MG63 (cell line): ENCODE measurements at regions not wholly inside any gene's neighbourhood (a gene's known extent, or its start where the extent isn't known, plus 50 kb on each side); places are given as distances from the start of the nearest gene placed in this dataset.

Experiments
- DNase-seq: peaks from one replicate; pipeline ENCODE4 v3.0.0-alpha.2; 2020
- H3K27me3 ChIP-seq: fragments of 250-450 bp; sonication (Bioruptor Pico); 2 replicates; pipeline ENCODE4 v1.5.1; 2020; ENCODE audit warnings: mild to moderate bottlenecking, moderate library complexity
- H3K36me3 ChIP-seq: fragments of 250-450 bp; sonication (Bioruptor Pico); 2 replicates; pipeline ENCODE4 v1.5.1; 2020; ENCODE audit warnings: mild to moderate bottlenecking, moderate library complexity
- H3K4me3 ChIP-seq: fragments of 250-450 bp; sonication (Bioruptor Pico); 2 replicates; pipeline ENCODE4 v1.5.1; 2020; ENCODE audit warnings: mild to moderate bottlenecking, moderate library complexity
- H3K9me3 ChIP-seq: fragments of 250-450 bp; sonication (Bioruptor Pico); 2 replicates; pipeline ENCODE4 v1.5.1; 2020; ENCODE audit warnings: mild to moderate bottlenecking, moderate library complexity

DNA sequence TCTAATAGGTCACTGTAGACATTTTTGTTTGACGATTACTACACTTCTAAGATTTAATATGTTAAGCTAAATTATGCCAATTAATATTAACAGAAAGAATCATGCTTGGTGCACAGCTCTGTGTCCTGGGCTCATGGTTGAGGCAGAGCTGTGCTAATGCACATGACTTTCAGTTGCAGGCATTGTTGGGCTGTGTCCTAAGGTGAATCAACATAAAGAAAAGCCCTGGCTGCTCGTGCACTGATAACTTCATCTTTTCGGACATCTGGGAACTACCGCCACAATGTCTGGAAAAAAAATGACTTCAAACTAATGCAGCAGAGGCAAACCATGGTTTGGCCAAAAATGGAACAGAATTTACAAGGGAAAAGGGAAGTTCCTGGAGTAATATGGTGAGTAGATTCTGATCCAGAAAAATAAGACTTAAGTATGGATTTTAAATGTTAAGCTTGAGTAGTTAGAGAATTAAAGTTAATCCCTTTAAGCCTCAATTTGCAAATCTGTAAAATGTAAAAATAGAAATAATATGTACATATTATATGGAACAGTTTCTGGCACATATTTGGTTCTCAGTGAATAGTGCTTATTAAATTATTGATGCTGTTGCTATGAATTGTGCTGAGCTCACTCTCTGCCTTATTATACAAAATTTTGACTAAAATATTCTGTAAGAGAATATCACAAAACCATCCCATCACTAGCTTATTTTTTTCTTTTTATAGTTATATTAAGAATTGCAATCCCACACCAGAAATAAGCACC is 186.1 kb downstream of the BRINP2 start:
- Histone ChIP-seq H3K27me3 (no peaks in the 10 kb centered on the region), H3K9me3 (no peaks in the 10 kb centered on the region), H3K36me3 (no peaks in the 10 kb centered on the region), H3K4me3 (no peak overlapping the region)
- no peak for DNase-seq

DNA sequence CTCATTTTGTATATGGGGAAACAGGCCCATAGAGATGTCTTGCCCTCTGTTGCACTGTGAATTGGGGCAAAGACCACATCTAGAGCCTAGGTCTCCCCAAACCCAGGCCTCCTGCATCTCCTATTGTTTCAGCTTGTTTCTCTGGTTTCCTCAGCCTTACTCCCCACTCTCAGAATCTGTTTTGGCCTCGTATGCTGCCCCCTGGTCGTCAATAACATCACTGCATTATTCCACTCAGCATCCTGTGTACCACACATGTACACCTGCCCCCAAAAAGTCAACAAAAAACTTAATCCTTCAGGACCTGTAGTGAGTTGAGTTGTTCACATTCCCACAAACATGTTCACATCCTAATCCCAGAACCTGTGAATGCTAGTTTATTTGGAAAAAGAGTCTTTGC is 184.8 kb downstream of the BRINP2 start:
- Histone ChIP-seq H3K9me3 (no peaks in the 10 kb centered on the region), H3K27me3 (no peaks in the 10 kb centered on the region), H3K4me3 (no peak overlapping the region), H3K36me3 (no peaks in the 10 kb centered on the region)
- peak; percentile 12 for DNase-seq

DNA sequence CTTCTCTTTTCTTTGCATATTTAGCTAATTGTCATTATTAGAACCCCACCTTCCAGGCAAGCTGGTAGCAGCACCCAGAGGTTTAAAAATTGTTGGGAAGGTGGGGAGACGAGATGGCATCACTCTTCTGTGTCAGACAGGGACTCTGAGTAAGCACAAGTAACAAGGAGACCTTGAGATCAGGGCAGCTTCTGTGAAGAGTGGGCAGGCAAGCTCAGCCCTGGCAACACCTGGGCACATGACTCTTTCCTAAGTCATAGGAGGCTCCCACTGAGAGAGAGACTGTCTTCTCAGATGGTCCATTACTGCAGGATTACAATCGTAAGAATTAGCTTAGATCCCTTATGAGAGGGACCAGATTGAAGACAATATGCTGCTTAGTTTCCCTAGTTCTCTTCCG is 183.5 kb downstream of the BRINP2 start:
- Histone ChIP-seq H3K27me3 (no peaks in the 10 kb centered on the region), H3K4me3 (no peak overlapping the region), H3K9me3 (no peaks in the 10 kb centered on the region), H3K36me3 (no peaks in the 10 kb centered on the region)
- DNase-seq = no peak

DNA sequence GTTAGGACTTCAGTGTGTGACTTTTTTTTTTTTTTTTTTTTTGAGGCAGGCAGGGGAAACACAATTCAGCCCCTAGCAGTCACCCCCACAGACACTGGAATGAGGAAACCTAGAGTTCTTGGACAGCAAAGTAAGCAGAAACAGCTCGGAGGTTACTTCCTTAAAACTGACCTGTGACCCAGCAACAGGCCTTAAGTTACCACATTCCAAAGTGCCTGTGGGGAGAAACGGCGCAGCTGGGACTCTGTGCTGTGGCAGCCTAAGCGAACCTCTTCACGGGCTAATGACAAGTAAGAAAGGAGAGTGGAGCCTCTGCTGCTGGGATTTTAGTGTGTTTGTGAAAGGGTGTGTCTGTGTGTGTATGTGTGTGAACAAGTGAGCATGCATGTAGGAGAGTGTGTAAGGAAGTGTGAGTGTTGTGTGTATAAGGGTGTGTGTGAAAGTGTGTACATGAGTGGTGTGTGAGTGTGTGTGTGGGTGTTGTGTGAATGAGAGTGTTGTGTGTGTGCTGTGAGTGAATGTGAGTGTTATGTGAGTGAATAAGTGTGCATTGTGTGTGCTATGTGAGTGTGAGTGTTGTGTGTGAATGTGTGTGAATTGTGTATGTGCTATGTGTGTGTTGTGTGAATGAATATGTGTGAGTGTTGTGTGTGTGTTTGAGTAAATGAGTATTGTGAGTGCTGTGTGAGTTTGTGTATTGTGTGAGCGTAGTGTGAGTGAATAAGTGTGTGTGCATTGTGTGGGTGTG is 180.8 kb downstream of the BRINP2 start:
- H3K27me3 ChIP-seq = no peaks in the 10 kb centered on the region
- DNase-seq = no peak
- no peaks in the 10 kb centered on the region for H3K9me3 ChIP-seq
- H3K4me3 ChIP-seq = no peak overlapping the region
- no peaks in the 10 kb centered on the region for H3K36me3 ChIP-seq

- H3K27me3 ChIP-seq = peaks cover 2% of the 10 kb centered on the region; the same call in 1 of the 2 replicates
- no peaks in the 10 kb centered on the region for H3K36me3 ChIP-seq
- H3K9me3 ChIP-seq = no peaks in the 10 kb centered on the region; the same call in 1 of the 2 replicates
- no peak for DNase-seq
- no peak overlapping the region for H3K4me3 ChIP-seq
Measured at GRCh38 chr1:177346790-177347359, 176.1 kb downstream of the BRINP2 start.

GRCh38 chr1:177343445-177343844 is 172.7 kb downstream of the BRINP2 start:
- H3K9me3 ChIP-seq = no peaks in the 10 kb centered on the region; the same call in 1 of the 2 replicates

DNA sequence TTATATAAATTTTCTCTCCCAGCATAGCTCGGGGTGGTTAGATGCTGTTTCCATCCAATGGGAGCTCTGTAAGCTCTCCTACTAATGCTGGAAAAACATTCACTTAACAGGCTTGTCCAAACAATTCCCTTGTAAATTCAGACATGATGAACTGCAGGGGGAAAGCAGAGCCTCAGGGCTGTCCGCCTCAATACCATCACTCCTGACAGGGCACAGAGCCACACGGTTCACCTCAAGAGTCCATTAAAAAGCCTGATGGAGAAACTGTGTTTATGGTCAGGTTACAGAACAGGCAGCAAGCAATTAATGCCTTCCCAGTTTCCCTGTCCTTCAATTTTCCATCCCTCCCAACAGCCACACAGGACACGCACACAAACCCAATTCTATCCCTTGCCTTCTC is 171.0 kb downstream of the BRINP2 start:
- Histone ChIP-seq H3K9me3 (no peaks in the 10 kb centered on the region; the same call in 1 of the 2 replicates), H3K36me3 (no peaks in the 10 kb centered on the region), H3K4me3 (no peak overlapping the region), H3K27me3 (peaks cover 2% of the 10 kb centered on the region; the same call in 1 of the 2 replicates)
- DNase-seq = no peak

More at GRCh38 chr1:177343445-177343844, 172.7 kb downstream of the BRINP2 start:
- H3K27me3 ChIP-seq = peaks cover 2% of the 10 kb centered on the region; the same call in 1 of the 2 replicates
- no peak overlapping the region for H3K4me3 ChIP-seq
- no peaks in the 10 kb centered on the region for H3K36me3 ChIP-seq
- no peak for DNase-seq

GRCh38 chr1:177340601-177341067 is 169.9 kb downstream of the BRINP2 start:
- H3K27me3 ChIP-seq = peaks cover 2% of the 10 kb centered on the region; the same call in 1 of the 2 replicates
- no peak for DNase-seq

GRCh38 chr1:177338376-177338775 is 167.6 kb downstream of the BRINP2 start:
- Histone ChIP-seq H3K36me3 (no peaks in the 10 kb centered on the region), H3K27me3 (peaks cover 2% of the 10 kb centered on the region; the same call in 1 of the 2 replicates), H3K4me3 (no peak overlapping the region), H3K9me3 (no peaks in the 10 kb centered on the region)
- DNase-seq = no peak

More at GRCh38 chr1:177340601-177341067, 169.9 kb downstream of the BRINP2 start:
- Histone ChIP-seq H3K9me3 (no peaks in the 10 kb centered on the region; the same call in 1 of the 2 replicates), H3K4me3 (no peak overlapping the region), H3K36me3 (no peaks in the 10 kb centered on the region)

- Histone ChIP-seq H3K9me3 (no peaks in the 10 kb centered on the region), H3K27me3 (no peaks in the 10 kb centered on the region), H3K36me3 (no peaks in the 10 kb centered on the region), H3K4me3 (no peak overlapping the region)
- no peak for DNase-seq
Measured at GRCh38 chr1:177334903-177335302, 164.1 kb downstream of the BRINP2 start.

GRCh38 chr1:177333936-177334595 is 163.3 kb downstream of the BRINP2 start:
- Histone ChIP-seq H3K36me3 (no peaks in the 10 kb centered on the region), H3K9me3 (no peaks in the 10 kb centered on the region), H3K4me3 (no peak overlapping the region), H3K27me3 (no peaks in the 10 kb centered on the region)
- DNase-seq = no peak
